GM21576 (cell line): ENCODE measurements at regions not wholly inside any gene's neighbourhood (a gene's known extent, or its start where the extent isn't known, plus 50 kb on each side); places are given as distances from the start of the nearest gene placed in this dataset.

ENCODE experiments used
- ATAC-seq: cut with Tn5 transposase; IDR thresholded peaks from one replicate; pipeline ENCODE4 v1.9.1; 2021; ENCODE audit warnings: mild to moderate bottlenecking, moderate library complexity; ENCODE audit not compliant: unreplicated experiment

- ATAC-seq, result no peak
These were observed 342.7 kb downstream of the CXCL12 start for GRCh38 chr10:44042075-44042770.

GRCh38 chr10:44039599-44039998 lies 345.3 kb downstream of the CXCL12 start:
- ATAC-seq, result no peak

- ATAC-seq, result no peak
These were observed 348.5 kb downstream of the CXCL12 start for GRCh38 chr10:44036425-44036824.

DNA sequence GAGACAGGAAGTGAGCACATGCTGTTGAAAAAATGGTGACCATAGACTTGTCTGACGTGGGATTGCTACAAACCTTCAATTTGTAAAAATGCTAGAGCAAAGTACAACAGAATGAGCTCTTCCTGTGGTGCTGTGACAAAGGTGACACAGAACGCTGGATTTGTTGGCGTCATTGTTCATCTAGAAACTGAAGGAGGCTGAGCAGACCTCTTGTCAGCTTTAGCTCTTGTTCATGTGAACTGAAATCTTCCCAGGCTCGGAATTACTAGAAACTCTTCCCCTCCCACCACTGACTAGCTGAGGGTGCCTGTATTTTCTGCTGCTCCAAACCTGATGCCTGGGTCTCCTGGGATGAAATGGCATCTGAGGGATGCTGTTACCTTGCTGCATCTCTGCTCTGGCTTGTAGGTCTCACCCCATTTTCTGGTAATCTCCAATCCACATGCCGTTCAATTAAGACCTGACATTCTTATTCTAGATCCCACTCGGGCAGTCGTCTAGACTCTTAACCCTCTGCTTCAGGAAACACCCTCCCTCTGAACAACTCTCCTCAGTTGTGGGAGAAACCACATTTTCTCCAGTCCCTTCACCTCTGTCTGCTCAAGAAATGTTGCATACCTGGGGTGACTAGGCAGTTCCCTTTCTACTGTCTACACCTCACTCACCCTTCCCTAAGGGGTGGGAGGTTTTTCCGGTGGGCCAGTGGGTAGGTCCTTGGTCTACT lies 349.3 kb downstream of the CXCL12 start:
- ATAC-seq, result no peak

DNA sequence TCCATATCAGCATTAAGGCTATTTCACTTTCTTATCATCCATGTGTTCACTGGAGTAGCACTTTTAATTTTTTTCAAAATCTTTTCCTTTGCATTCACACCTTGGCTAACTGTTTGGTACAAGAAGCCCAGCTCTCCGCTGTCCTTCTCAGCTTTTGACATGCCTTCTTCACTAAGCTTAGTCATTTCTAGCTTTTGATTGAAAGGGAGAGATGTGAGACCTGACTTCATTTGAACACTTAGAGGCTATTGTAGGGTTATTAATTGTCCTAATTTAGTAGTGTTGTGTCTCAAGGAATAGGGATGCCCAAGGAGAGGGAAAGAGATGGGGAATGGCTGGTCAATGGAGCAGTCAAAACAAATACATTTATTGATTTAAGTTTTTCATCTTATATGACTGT lies 350.0 kb downstream of the CXCL12 start:
- no peak for ATAC-seq

DNA sequence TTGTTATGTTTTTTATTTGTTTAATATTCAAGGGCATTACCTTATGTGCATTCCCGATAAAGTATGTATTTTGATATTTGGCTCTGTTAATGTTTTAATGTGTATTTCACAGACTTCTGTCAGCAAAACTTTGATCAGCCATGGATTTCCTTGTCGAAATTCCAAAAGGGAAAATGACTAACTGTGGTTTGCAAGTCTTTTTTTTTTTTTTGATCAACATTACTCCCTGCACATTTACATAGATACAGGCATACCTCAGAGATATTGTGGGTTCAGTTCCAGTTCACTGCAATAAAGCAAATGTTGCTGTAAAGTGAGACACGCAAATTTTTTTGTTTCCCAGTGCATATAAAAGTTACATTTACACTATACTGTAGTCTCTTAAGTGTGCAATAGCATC lies 351.9 kb downstream of the CXCL12 start:
- no peak for ATAC-seq

DNA sequence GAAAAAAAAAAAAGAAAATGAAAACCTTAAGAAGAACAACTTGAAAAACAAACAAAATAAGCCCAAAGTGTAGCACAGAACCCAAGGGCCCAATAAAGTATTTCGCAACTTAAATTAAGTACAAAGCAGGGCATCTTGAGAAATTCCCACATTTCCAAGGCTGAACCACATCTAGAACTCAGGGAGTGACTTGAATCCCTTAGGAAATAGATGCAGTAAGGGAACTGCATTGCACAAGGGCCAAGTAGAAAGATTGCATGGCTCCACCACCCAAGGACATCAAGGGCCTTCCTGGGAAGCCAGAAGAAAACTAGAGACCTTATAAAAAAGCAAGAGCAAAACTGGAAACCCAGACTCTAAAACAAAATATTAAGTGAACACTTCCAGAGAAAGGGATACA lies 352.7 kb downstream of the CXCL12 start:
- no peak for ATAC-seq

DNA sequence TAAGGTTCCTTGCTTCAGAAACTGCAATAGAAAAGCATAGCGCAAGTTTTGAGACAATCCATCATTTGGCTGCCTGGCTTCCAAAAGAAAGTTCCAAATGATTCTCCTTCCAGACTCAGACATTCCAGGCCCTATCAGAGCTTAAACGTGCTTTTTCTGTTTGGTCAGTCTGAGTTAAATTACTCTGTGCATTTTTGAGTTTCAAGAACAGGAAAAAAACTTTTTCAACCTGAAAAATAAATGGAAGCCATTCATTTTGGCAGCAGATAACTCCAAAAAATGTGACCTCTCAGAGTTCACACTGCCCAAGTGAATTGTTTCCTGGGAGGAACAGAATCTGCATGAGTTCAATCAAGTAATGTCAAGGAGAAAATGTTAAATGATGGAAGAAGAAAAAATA lies 354.2 kb downstream of the CXCL12 start:
- ATAC-seq, result no peak

DNA sequence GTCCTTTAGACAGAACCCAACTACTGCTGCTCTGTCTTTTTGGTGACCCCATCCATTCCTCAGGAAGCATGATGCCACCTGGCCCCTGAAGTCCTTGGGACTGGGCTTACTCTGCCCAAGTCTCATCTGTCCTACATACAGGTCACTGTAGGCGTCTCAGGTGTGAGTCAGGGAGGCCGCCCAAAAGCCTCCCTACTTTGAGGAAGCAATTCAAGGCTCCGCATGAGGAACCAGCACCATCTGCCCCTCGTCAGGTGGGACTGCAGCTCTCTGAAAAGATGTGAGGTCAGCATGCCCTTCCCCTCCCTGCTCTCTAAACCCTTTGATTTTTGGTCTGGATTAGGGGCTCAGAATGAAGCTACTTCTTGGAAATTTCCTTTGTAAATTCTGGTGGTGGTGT lies 354.8 kb downstream of the CXCL12 start:
- ATAC-seq, result peak; percentile 92

DNA sequence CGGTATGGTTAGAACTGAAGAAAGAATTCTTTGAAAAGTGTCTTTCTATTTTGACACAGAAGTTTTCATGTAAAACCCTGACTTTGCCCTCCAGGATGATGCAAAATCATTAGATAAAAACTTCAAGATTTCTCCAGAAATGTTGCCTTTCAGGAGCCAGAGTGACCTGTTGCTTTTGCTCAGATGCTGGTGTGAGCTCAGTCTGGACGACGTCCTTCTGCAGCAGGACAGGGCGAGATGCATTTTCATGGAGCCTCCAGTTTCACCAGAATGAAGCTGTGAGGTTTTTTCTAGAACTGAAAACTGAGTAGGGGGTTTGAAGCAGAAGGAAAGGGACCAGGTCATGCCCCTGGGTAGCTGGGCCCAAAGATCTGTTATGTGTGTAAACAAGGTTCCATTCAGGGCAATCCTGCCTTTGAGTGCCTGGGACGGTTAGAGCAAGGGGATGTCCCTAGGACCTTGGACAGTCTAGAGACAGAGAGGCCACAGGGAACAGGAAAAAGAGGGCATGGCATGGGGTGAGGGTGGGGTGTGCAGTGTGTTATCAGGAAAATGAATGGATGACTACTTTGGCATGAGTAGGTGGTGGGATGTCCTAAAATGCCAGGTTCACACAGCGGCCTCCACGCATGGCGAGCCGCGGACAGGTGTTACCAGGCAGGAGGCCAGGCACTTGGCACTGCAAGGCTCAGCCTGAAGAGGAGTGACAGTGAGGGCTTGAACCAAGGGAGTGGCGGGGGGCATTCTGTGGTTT lies 356.3 kb downstream of the CXCL12 start:
- no peak for ATAC-seq

DNA sequence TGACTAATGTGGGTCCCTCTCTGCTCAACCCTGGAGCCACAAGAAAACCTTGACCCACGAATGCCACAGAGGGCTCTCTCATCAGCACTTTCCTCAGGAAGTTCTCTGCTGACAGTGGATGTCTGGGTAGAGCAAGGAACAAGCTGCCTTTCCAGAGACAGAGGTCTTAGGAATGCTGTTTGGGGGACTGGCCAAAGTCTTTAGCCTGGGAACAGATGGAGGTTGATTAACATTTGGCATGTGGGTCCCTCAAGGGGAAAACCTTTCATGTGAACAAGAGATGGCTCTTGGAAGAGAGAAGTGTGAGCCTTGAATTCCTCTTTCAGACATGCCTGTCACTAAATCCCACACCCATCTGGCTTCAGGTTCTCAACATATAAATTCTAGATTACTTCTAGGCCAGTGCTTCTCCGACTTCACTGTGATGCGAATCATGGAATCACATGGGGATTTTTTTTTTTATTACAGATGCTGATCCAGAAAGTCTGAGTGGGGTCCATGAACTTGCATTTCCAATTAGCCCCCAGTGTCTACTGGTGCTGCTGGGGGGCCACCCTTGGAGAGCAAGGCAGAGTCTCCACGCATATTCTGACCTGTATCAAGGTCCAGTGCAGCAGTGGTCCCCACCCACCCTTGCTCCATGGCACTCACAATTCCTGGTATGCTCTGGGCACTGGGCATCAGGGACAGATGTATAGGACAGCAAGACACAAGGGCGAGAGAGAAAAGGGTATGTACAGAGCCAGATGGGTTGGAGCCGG lies 360.4 kb downstream of the CXCL12 start:
- no peak for ATAC-seq

DNA sequence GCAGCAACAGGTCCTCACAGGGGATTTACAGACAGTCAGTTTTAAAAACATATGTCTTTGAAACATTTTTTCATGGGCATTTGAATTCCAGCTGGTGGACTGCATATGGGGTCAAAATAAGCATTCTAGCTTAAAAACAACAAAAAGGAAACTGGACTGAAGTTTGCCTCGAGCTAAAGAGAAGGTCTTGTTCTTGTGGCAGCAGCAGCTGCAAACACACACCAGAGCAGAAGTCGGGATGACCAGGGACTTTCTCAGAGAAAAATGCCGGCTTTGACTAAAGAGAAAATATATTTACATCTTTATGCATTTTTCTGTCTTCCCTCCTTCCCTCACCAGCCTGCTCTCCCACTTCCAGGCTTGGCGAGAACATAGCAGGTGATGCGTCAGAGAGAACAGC lies 361.4 kb downstream of the CXCL12 start:
- ATAC-seq, result no peak

DNA sequence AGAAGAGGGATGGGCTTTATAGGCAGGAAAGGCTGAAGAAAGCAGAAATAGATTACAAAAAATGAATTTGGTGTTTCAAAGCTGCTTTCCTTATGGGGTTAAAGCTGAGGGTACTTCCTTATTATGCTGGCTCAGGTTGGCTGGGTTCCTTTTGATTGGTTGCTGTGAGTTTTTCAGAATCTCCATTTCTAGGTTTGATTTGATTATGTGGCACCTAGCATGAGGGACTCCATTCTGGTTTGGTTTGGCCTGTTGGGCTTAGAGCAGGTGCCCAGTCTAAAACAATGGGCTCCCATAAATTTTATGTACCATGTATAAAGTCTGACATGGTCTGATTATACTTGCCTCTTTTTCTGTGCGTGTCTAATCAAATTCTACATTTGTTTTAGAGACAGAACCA lies 362.7 kb downstream of the CXCL12 start:
- ATAC-seq, result no peak

DNA sequence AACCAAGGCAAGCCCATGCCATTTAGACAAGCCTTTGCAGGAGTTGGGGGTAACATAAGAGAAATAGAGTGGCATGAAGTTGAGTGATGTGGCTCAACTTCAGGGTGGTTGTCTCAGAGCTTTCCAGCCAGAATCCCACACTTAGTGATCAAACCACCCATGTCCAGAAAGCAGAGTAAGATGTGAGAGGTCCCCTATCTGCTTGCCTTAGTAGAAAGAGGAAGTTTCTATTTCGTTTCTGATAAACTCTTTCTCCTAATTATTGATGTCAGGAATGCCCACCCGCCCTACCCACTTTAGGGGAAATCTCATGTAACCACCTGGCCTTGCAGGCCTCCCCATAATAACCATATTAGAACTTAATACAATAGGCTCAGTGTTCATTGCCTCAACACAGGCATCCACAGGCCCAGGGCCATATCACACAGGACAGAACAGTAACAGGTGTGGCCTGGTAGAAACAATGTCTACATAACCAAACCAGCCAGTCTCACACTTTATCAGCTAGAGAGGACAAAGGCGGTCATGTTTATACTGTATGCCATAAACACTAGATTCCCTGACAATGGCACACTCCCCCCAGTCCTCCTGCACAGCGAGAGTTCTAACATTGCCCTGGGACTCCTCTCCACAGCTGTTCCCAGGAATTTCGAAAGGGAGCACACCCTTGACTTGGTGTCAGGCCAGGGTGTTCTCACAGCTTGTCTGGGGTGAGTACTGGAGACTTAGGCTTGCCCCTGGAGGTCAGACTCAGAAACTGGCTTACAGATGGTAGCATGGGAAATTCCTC lies 364.4 kb downstream of the CXCL12 start:
- peak; percentile 53 for ATAC-seq

- no peak for ATAC-seq
These were observed 367.3 kb downstream of the CXCL12 start for GRCh38 chr10:44017483-44018145.

DNA sequence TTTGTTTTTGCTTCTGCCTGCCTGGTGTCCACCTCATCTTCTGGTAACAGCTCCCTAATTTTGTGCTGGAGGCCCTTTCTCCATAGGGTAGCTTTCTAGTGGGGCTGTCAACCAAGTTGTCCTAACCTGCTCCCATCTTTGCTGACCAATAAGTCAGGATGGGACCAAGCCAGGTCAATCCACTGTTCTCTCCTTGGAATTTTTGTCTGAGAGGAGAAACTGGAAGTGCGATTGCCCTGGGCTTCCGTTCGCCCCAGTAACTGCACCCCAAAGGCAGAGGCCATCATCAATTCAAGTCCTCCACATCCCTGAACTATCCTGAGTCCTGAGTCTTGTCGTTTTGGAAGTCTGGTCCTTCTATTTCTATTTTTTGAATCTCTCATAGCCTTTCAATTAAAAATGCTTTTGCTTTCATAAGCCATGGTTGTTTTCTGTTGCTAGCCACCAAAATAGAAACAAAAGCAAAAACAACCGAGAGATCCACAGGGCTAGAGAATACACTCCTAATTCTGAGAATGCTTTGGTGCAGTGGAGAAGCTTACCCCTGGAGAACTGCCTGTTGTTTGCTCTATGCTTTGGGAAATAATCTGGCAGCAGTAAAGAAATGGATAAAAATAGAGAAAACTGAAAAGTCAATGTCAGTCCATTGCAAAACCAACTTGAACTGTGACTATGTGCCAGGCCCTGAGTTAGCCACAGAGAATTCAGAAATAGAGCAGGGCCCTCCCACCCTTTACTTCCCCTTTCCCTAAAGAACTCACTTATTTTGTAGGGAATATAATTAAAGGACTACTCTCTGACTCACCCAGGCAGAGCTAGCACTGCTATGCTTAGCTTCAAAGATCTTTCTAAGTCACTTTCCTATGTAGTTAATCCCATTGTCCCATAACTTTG lies 368.1 kb downstream of the CXCL12 start:
- no peak for ATAC-seq

- ATAC-seq, result no peak
These were observed 367.2 kb upstream of the ZNF32 start for GRCh38 chr10:44015702-44016500.

DNA sequence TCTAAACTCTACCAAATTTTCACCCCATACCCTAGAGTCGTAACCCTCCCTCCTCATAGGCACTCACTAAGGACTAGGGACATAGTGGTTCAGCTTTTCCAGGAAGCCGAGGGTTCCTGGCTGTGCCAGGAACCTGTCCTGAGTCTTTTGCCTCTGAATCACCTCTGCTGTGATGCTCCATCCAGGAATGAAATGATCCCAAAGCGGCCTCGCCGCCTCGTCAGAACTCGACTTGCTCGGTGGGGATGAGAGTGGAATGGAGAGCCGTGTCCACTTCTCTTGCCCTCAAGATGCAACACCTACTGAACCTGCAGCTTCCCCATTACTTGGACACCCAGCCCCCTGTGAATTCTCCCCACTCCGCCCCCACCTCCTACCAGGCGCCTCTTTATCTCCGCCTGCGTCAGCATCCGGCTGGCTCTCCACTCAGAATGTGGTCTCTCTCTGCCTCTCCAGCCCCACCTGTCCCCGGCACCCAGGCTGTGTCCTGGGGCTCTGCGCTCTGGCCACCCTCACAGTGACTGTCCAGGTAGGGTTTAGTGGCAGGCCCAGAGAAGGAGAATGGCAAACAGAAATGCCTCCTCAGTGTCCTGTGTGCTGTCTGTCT lies 366.1 kb upstream of the ZNF32 start:
- ATAC-seq, result no peak
